ENCODE measurements at regions not wholly inside any gene's neighbourhood (a gene's known extent, or its start where the extent isn't known, plus 50 kb on each side); places are given as distances from the start of the nearest gene placed in this dataset.

DNA sequence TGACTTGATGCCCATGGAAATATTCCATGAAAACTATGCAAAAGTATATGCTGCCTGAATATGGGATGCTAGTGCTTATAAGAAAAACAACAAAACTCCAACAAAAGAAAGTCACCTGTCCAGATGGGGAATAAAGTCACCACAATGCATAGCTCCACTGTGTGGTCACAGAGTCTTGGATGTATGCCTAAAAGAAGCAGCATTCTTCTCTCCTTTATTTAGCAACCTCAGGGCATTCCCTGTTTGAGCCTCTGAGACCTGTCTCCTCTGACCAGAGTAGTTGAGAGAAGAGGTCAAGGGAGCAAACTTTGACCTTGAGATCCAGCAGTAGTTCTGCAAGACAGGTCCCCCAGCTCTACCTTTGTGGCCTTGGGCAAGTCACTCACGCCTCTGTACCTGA is 287.5 kb downstream of the MED10 start:
- no peak overlapping the region for H3K27ac ChIP-seq
- H3K4me3 ChIP-seq, result no peak overlapping the region
- no peaks in the 10 kb centered on the region for H3K36me3 ChIP-seq
- DNase-seq (ENCODE audit: low spot score in 2 of 2), result no peak
- WGBS, 2 donors, result 86 to 100% methylated on average over 1 of the region's 1 CpG
- H3K27me3 ChIP-seq, result no peaks in the 10 kb centered on the region
- no peaks in the 10 kb centered on the region for H3K4me1 ChIP-seq
- H3K9me3 ChIP-seq, result no peaks in the 10 kb centered on the region
- TF ChIP-seq POLR2A (IDR thresholded peaks at IDR 0.05) (no peak), EP300 (IDR thresholded peaks at IDR 0.05) (no peak)
- TF ChIP-seq, protein P1, sequence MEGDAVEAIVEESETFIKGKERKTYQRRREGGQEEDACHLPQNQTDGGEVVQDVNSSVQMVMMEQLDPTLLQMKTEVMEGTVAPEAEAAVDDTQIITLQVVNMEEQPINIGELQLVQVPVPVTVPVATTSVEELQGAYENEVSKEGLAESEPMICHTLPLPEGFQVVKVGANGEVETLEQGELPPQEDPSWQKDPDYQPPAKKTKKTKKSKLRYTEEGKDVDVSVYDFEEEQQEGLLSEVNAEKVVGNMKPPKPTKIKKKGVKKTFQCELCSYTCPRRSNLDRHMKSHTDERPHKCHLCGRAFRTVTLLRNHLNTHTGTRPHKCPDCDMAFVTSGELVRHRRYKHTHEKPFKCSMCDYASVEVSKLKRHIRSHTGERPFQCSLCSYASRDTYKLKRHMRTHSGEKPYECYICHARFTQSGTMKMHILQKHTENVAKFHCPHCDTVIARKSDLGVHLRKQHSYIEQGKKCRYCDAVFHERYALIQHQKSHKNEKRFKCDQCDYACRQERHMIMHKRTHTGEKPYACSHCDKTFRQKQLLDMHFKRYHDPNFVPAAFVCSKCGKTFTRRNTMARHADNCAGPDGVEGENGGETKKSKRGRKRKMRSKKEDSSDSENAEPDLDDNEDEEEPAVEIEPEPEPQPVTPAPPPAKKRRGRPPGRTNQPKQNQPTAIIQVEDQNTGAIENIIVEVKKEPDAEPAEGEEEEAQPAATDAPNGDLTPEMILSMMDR (IDR thresholded peaks at IDR 0.05), result no peak

DNA sequence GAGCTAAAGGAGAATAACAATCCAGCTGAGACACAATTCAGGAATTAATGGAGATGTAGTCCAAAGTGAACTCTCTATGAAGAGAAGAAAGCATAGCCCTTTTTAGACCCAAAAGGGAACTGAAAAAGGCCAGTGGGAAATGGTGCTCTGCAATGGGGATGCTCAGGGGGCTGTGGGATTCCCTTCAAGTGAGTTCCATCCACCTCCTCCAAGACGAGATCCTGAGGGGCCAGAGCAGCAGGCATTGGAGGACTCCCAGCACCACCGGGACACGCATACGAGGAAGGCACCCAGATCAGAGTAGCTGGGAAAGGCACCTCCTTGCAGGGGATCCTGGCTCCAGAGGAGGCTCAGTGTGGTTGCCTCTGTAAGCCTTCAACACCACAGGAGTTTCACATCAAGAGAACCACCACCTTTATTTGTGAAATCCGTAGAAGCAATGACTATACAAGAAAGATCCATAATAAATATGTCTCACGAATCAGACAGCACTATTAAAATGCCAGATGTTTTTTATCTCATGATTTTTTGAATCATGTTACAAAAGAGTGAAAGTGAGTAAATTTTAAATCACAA is 288.2 kb downstream of the MED10 start:
- no peak for TF ChIP-seq POLR2A (IDR thresholded peaks at IDR 0.05)
- no peak for TF ChIP-seq EP300 (IDR thresholded peaks at IDR 0.05)
- TF ChIP-seq, protein P1 (IDR thresholded peaks at IDR 0.05), result no peak
- DNase-seq (ENCODE audit: low spot score in 2 of 2), result no peak
- Histone ChIP-seq H3K27ac (no peak overlapping the region), H3K4me3 (no peak overlapping the region), H3K9me3 (no peaks in the 10 kb centered on the region), H3K36me3 (no peaks in the 10 kb centered on the region), H3K27me3 (no peaks in the 10 kb centered on the region), H3K4me1 (no peaks in the 10 kb centered on the region)
- WGBS, 2 donors, result 59 to 64% methylated on average over 6 of the region's 6 CpGs

DNA sequence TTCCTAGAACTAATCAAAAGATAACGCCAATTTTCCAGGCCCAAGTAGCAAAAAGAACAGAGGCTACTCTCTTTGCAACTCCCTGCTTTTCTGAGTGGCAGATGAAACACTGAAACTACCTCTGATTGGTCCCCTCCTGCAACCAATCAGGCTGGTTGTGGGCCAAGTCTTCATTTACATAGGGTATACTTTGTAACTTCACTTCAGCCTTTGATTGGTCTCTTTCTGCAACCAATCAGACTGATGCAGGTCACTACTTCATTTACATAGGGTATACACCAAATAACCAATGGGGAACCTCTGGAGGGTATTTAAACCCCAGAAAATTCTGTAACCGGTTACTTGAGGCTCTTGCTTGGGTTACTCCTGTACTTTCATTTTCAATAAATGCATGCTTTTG is 289.6 kb downstream of the MED10 start:
- TF ChIP-seq, protein P1 (IDR thresholded peaks at IDR 0.05), result no peak
- TF ChIP-seq POLR2A (IDR thresholded peaks at IDR 0.05) (no peak), EP300 (IDR thresholded peaks at IDR 0.05) (no peak)
- WGBS, 2 donors, result 79 to 80% methylated on average over 2 of the region's 2 CpGs

DNA sequence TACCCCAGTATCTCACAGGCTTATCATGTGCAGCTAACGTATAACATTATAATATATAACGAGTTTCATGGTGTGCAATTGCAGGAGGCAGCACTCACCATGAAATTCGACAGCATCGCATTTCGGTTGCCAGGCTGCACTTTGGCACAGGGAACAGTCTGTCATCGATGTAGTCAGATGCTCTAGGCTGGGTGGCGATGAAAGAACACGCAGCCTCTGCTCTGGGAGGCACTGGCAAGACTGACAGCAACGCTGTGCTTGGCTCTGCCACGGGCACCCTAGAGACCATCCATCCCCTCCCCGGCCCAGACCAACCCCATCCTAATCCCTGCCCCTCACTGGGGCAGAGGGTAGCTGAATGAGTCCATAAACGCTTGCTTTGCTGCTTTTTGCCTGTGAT is 290.8 kb downstream of the MED10 start:
- H3K9me3 ChIP-seq, result no peaks in the 10 kb centered on the region
- WGBS, 2 donors, result 84 to 92% methylated on average over 9 to 12 of the region's 12 CpGs
- no peak overlapping the region for H3K4me3 ChIP-seq
- no peak overlapping the region for H3K27ac ChIP-seq
- H3K36me3 ChIP-seq, result no peaks in the 10 kb centered on the region
- no peaks in the 10 kb centered on the region for H3K4me1 ChIP-seq
- TF ChIP-seq POLR2A (IDR thresholded peaks at IDR 0.05) (no peak), EP300 (IDR thresholded peaks at IDR 0.05) (no peak)
- TF ChIP-seq, protein P1 (IDR thresholded peaks at IDR 0.05), result no peak
- no peaks in the 10 kb centered on the region for H3K27me3 ChIP-seq
- DNase-seq (ENCODE audit: low spot score in 2 of 2), result no peak

More for the DNA sequence above, 289.6 kb downstream of the MED10 start:
- Histone ChIP-seq H3K27ac (no peak overlapping the region), H3K9me3 (no peaks in the 10 kb centered on the region), H3K4me3 (no peak overlapping the region), H3K27me3 (no peaks in the 10 kb centered on the region), H3K36me3 (no peaks in the 10 kb centered on the region), H3K4me1 (no peaks in the 10 kb centered on the region)
- no peak for DNase-seq (ENCODE audit: low spot score in 2 of 2)

DNA sequence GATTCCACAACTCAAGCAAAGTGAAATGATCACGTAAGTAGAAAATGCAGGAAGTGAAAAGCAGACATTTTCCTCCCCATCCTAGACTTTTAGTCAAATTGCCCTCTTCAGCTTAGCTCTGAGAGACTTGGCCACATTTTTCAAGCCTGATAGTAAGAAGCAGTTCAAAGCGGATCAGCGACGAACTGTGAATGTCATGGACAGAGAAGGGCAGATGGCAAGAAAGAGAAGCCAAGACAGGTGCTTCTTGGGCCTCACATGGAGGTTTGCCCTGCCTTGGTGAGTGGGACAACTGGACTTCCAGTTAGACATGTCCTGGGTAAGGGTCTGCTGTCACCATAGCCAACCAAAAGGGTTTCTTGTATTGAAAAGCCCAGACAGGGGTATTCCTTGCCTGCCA is 291.5 kb downstream of the MED10 start:
- Histone ChIP-seq H3K27ac (no peak overlapping the region), H3K36me3 (no peaks in the 10 kb centered on the region), H3K27me3 (no peaks in the 10 kb centered on the region), H3K4me1 (no peaks in the 10 kb centered on the region), H3K4me3 (no peak overlapping the region), H3K9me3 (no peaks in the 10 kb centered on the region)
- TF ChIP-seq, protein P1 (IDR thresholded peaks at IDR 0.05), result no peak
- 92 to 99% methylated on average over 4 of the region's 4 CpGs for WGBS, 2 donors
- no peak for DNase-seq (ENCODE audit: low spot score in 2 of 2)
